Sigmoid colon (tissue), 6 donors: ENCODE measurements at regions not wholly inside any gene's neighbourhood (a gene's known extent, or its start where the extent isn't known, plus 50 kb on each side); places are given as distances from the start of the nearest gene placed in this dataset.

Experiments
- DNase-seq: peaks from one replicate; pipeline ENCODE4 v3.0.0-alpha.2; 2019
- H3K27ac ChIP-seq, 4 donors: fragments of 200-600 bp; sonication (generic); one replicate each; pipeline ENCODE4 v1.5.1; 2016 to 2019; ENCODE audit warnings: mild to moderate bottlenecking in 1 of 4
- H3K27me3 ChIP-seq, 3 donors: fragments of 200-600 bp; sonication (generic); one replicate each; pipeline ENCODE4 v1.5.1; 2019; ENCODE audit warnings: mild to moderate bottlenecking in 1 of 3
- H3K36me3 ChIP-seq, 4 donors: fragments of 200-600 bp; sonication (generic); one replicate each; pipeline ENCODE4 v1.5.1; 2016 to 2019
- H3K4me1 ChIP-seq, 4 donors: fragments of 200-600 bp; sonication (generic); one replicate each; pipeline ENCODE4 v1.5.1; 2017 to 2019
- H3K4me3 ChIP-seq, 4 donors: fragments of 200-600 bp; sonication (generic); one replicate each; pipeline ENCODE4 v1.5.1; 2017 to 2019; ENCODE audit warnings: mild to moderate bottlenecking in 2 of 4, moderate library complexity in 1 of 4
- H3K9me3 ChIP-seq, 4 donors: fragments of 200-600 bp in 3 of 4; sonication (generic) in 3 of 4; one replicate each; pipeline versions ENCODE4 v1.5.1 to v1.6.1; 2013 to 2019
- CTCF ChIP-seq, 4 experiments: fragments of 450-650 bp in 3 of 4; fragments of 200-600 bp in 1 of 4; IDR thresholded peaks; one replicate each; pipeline ENCODE4 v1.5.1; 2016 to 2019; ENCODE audit warnings: antibody characterized with exemption in 4 of 4, mild to moderate bottlenecking in 3 of 4, moderate library complexity in 2 of 4
- EP300 ChIP-seq, 4 donors: sonication (generic); formaldehyde crosslinking; IDR thresholded peaks; one replicate each; pipeline ENCODE4 v1.6.1; 2017; ENCODE audit warnings: antibody characterized with exemption in 4 of 4
- POLR2A ChIP-seq, 2 donors: fragments of 450-650 bp; IDR thresholded peaks; one replicate each; pipeline ENCODE4 v1.6.1; 2016; ENCODE audit warnings: antibody characterized with exemption in 2 of 2, mild to moderate bottlenecking in 2 of 2, moderate library complexity in 2 of 2
- POLR2AphosphoS5 ChIP-seq, 4 donors: sonication (generic); formaldehyde crosslinking; IDR thresholded peaks; one replicate each; pipeline ENCODE4 v1.6.1; 2017; ENCODE audit warnings: antibody characterized with exemption in 4 of 4
- WGBS, 2 donors: extraction: QIAGEN DNeasy Blood & Tissue Kit; methylation state at CpG; one replicate each; pipeline ENCODE4 v1.1.7; 2013; 5-methylcytosine and 5-hydroxymethylcytosine counted together
- intact Hi-C: fragments of 100-400 bp; cut with DNase I; formaldehyde crosslinking; loops from one replicate; pipeline ENCODE4 v1.15.1; 2023
- donor health status: healthy with polysubstance abuse.
- donor health status: healthy.

DNA sequence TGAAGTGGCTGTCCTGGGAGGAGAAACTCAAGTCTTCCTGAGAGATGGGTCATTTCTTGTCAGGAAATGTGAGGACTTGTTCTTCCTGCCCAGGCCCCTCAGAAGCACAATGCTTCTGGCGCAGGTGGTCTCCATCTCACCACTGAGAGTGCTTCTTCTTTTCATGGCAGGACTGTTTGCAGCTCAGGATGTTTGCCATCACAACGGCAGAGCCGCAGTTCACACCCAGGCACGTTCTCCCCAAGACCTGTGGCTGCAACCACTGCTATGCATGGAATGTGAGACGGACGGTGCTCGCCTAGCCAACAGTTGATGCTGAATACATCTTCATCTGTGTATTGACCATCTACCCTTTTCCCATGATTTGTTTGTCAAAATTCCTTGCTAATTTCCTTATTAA, 216.3 kb downstream of the GADD45G start:
- 81 to 87% methylated on average over 7 of the region's 7 CpGs for WGBS, 2 donors
- intact Hi-C loops = no loop called here
- TF ChIP-seq POLR2AphosphoS5 (IDR thresholded peaks at IDR 0.05) = no peak
- no peak for TF ChIP-seq EP300 (IDR thresholded peaks at IDR 0.05)
- TF ChIP-seq POLR2A (IDR thresholded peaks at IDR 0.05) = no peak
- no peak for TF ChIP-seq CTCF (IDR thresholded peaks at IDR 0.05)
- Histone ChIP-seq H3K4me3 (no peak overlapping the region), H3K9me3 (no peaks in the 10 kb centered on the region), H3K4me1 (peaks cover 0 to 14% (median 9%) of the 10 kb centered on the region in 4 donors), H3K27me3 (no peaks in the 10 kb centered on the region), H3K27ac (no peak overlapping the region), H3K36me3 (no peaks in the 10 kb centered on the region)
- no peak for DNase-seq

- no peak overlapping the region for H3K27ac ChIP-seq
- no peak overlapping the region for H3K4me3 ChIP-seq
- DNase-seq = no peak
- no peaks in the 10 kb centered on the region for H3K9me3 ChIP-seq
- intact Hi-C loops = no loop called here
- TF ChIP-seq POLR2A (IDR thresholded peaks at IDR 0.05) = no peak
- TF ChIP-seq POLR2AphosphoS5 (IDR thresholded peaks at IDR 0.05) = no peak
- no peak for TF ChIP-seq EP300 (IDR thresholded peaks at IDR 0.05)
- TF ChIP-seq CTCF (IDR thresholded peaks at IDR 0.05) = no peak
- no peaks in the 10 kb centered on the region for H3K36me3 ChIP-seq
- 96 to 97% methylated on average over 2 of the region's 2 CpGs for WGBS, 2 donors
- no peaks in the 10 kb centered on the region for H3K27me3 ChIP-seq
- no peaks in the 10 kb centered on the region for H3K4me1 ChIP-seq
Observed at GRCh38 chr9:89822996-89823395, 218.2 kb downstream of the GADD45G start.

DNA sequence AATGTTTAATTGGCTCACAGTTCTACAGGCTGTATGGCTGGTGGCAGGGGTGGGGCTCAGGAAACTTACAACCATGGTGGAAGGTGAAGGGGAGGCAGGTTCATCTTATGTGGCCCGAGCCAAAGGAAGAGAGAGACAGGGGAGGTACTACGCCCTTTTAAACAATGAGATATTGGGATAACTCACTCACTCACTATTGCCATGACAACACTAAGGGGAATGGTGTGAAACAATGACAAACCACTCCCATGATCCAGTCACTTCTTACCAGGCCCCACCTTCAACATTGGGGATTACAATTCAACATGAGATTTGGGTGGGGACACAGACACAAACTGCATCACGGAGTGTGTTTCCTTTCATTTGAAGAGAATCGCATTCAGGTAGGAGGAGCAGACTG, 220.9 kb downstream of the GADD45G start:
- Histone ChIP-seq H3K9me3 (no peaks in the 10 kb centered on the region), H3K36me3 (no peaks in the 10 kb centered on the region), H3K27ac (no peak overlapping the region), H3K4me3 (no peak overlapping the region), H3K27me3 (no peaks in the 10 kb centered on the region), H3K4me1 (no peaks in the 10 kb centered on the region)
- intact Hi-C loops = no loop called here
- DNase-seq = no peak
- no peak for TF ChIP-seq EP300 (IDR thresholded peaks at IDR 0.05)
- no peak for TF ChIP-seq POLR2A (IDR thresholded peaks at IDR 0.05)
- TF ChIP-seq POLR2AphosphoS5 (IDR thresholded peaks at IDR 0.05) = no peak
- TF ChIP-seq CTCF (IDR thresholded peaks at IDR 0.05) = no peak
- WGBS, 2 donors = 89 to 96% methylated on average over 4 of the region's 4 CpGs

DNA sequence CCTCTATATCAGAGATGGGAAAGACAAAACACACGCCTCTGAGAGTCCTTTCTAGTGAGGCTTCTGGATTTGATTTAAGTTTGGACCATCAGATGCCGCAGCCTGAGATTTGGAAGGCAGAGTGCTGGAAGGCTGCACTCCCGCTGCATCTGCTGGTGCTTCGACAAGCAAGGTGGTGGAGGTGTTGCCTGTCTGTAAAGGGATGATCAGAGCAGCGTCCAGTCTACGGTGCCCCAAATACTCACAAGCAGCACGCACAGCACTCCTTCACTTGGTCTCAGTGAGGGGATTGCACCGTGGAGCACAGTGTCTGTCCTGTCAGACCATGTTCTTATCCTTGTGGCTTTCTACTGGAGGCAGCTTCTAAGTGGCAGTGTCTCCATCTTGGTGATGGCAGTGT, 221.4 kb downstream of the GADD45G start:
- Histone ChIP-seq H3K27me3 (no peaks in the 10 kb centered on the region), H3K36me3 (no peaks in the 10 kb centered on the region), H3K4me3 (no peak overlapping the region), H3K27ac (no peak overlapping the region), H3K4me1 (no peaks in the 10 kb centered on the region), H3K9me3 (no peaks in the 10 kb centered on the region)
- no peak for DNase-seq
- WGBS, 2 donors = 95 to 98% methylated on average over 8 of the region's 8 CpGs
- intact Hi-C loops = no loop called here
- TF ChIP-seq POLR2AphosphoS5 (IDR thresholded peaks at IDR 0.05) (no peak), EP300 (IDR thresholded peaks at IDR 0.05) (no peak), CTCF (IDR thresholded peaks at IDR 0.05) (no peak), POLR2A (IDR thresholded peaks at IDR 0.05) (no peak)

DNA sequence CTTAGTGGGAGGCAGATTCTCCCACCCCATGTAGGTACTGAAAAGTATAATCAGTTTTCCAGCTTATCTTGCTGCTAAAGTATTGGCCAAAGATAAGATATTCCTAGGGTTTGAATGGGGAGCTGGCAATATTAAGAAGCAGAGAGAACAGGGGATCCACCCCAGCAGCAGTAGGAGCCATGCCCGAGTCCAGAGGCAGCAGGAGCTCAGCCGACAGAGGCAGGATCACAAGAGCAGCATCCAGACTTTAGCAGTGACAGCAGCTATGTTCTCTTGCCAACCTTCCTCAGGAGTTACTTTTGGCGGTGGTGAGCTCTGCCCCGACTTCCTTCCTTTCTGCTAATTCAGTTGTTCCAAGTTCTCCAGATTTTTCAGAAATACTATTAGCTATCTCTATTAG, 224.5 kb downstream of the GADD45G start:
- no peak for DNase-seq
- Histone ChIP-seq H3K27me3 (no peaks in the 10 kb centered on the region), H3K27ac (no peak overlapping the region), H3K4me3 (no peak overlapping the region), H3K36me3 (no peaks in the 10 kb centered on the region), H3K4me1 (no peaks in the 10 kb centered on the region), H3K9me3 (no peaks in the 10 kb centered on the region)
- intact Hi-C loops = no loop called here
- no peak for TF ChIP-seq EP300 (IDR thresholded peaks at IDR 0.05)
- TF ChIP-seq POLR2A (IDR thresholded peaks at IDR 0.05) = no peak
- no peak for TF ChIP-seq CTCF (IDR thresholded peaks at IDR 0.05)
- no peak for TF ChIP-seq POLR2AphosphoS5 (IDR thresholded peaks at IDR 0.05)
- WGBS, 2 donors = 93 to 94% methylated on average over 4 of the region's 4 CpGs
